ENCODE measurements at regions not wholly inside any gene's neighbourhood (a gene's known extent, or its start where the extent isn't known, plus 50 kb on each side); places are given as distances from the start of the nearest gene placed in this dataset.

GRCh38 chr7:46943996-46944395, 637.9 kb downstream of the TNS3 start:
- TF ChIP-seq POLR2A (IDR thresholded peaks at IDR 0.05; ENCODE audit: low read depth, low read length) (no peak), TAF1 (IDR thresholded peaks at IDR 0.05; ENCODE audit: low read depth, low read length) (no peak), POLR2AphosphoS5 (IDR thresholded peaks at IDR 0.05; ENCODE audit: low read depth, low read length) (no peak), SPI1 (IDR thresholded peaks at IDR 0.05; ENCODE audit: low read depth, low read length) (no peak), PAX5 (IDR thresholded peaks at IDR 0.05; ENCODE audit: insufficient read depth, low read length, severe bottlenecking) (no peak)
